Activated T-cell treated with anti-CD3 and anti-CD28 coated beads, Interleukin-2, amount 50 U/mL, for 24 hours (primary cell): ENCODE measurements at regions not wholly inside any gene's neighbourhood (a gene's known extent, or its start where the extent isn't known, plus 50 kb on each side); places are given as distances from the start of the nearest gene placed in this dataset.
"Not testable (repeated sequence)": the region's sequence is repeated elsewhere in the genome, so short reads cannot be mapped to it uniquely, and the experiment has no call there.

Experiments used
- DNase-seq: peaks from one replicate; pipeline ENCODE4 v3.0.0-alpha.2; 2020
- H3K27ac Mint-ChIP-seq: 2 replicates; pipeline ENCODE4 v1.8.0; 2020; ENCODE audit warnings: mild to moderate bottlenecking, mixed read lengths
- H3K27me3 Mint-ChIP-seq: 2 replicates; pipeline ENCODE4 v1.8.0; 2020; ENCODE audit warnings: mixed read lengths
- H3K36me3 Mint-ChIP-seq: 2 replicates; pipeline ENCODE4 v1.8.0; 2020; ENCODE audit warnings: low read depth, mixed read lengths
- H3K4me1 Mint-ChIP-seq: 2 replicates; pipeline ENCODE4 v1.8.0; 2020; ENCODE audit warnings: low read depth, mixed read lengths
- H3K4me3 Mint-ChIP-seq: 2 replicates; pipeline ENCODE4 v1.8.0; 2020; ENCODE audit warnings: mild to moderate bottlenecking, moderate library complexity, mixed read lengths
- H3K9me3 Mint-ChIP-seq: 2 replicates; pipeline ENCODE4 v1.8.0; 2020; ENCODE audit warnings: mixed read lengths

DNA sequence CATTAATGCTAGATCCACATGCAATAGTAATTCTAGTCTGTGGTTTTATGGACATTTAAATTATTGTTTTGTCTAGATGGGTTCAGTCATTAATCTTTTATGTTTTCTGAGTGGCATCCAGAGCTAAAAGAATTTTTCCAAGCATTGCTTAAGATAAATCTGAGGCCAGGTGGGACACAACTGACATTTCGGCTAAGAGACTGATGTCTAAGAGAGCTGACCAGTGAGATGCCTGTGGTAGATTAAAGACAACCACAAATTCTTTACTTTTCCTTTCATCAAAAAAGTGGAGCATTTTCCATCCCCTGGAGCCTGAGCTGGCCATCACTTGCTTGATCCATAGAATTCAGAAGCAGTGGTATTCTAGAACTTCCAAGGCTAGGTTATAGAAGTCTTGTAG lies 182.2 kb downstream of the NRP2 start:
- no peaks in the 10 kb centered on the region for H3K9me3 Mint-ChIP-seq
- no peaks in the 10 kb centered on the region for H3K36me3 Mint-ChIP-seq
- no peak for DNase-seq
- peaks cover 14% of the 10 kb centered on the region for H3K4me1 Mint-ChIP-seq
- H3K4me3 Mint-ChIP-seq, result no peak overlapping the region
- H3K27me3 Mint-ChIP-seq, result peaks cover 38% of the 10 kb centered on the region
- no peak overlapping the region for H3K27ac Mint-ChIP-seq

DNA sequence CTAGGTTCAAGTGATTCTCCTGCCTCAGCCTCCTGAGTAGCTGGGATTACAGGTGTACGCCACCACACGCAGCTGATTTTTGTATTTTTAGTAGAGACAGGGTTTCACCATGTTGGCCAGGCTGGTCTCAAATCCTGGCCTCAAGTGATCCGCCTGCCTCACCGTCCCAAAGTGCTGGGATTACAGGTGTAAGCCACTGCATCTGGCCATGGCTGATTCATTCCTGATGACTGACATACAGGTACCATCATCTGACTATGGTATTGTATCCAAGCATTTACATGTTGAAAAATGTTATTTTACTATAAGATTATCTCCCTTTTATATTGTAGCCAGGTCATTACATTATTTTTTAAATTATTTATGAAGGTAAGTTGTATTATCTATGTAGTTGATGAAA lies 180.5 kb downstream of the NRP2 start:
- not testable (repeated sequence) for H3K36me3 Mint-ChIP-seq, H3K4me1 Mint-ChIP-seq, H3K4me3 Mint-ChIP-seq, H3K9me3 Mint-ChIP-seq, H3K27ac Mint-ChIP-seq, DNase-seq
- H3K27me3 Mint-ChIP-seq, result peaks cover 33% of the 10 kb centered on the region

DNA sequence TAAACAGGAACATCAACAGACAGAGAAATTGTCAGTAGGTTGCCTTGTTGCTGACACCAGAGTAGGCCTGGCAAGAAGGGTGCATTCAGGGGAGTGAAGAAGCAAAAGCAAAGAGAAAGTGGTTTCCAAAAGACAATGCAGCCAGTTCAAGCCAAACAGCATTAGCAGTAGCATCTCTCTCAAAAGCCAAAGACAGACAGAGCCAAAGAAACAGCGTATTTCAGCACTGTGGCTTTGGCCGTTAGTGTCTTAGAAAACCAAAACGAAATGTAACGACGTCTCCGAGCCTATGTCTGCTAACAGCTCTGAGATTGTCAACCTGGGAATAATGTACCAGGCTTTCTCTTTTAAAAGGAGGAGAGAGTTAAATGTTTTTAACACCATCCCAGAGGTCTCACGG lies 178.6 kb downstream of the NRP2 start:
- Mint-ChIP-seq H3K27me3 (peaks cover 25% of the 10 kb centered on the region), H3K36me3 (no peaks in the 10 kb centered on the region), H3K27ac (no peak overlapping the region), H3K4me1 (no peaks in the 10 kb centered on the region), H3K9me3 (no peaks in the 10 kb centered on the region), H3K4me3 (no peak overlapping the region)
- DNase-seq, result no peak

DNA sequence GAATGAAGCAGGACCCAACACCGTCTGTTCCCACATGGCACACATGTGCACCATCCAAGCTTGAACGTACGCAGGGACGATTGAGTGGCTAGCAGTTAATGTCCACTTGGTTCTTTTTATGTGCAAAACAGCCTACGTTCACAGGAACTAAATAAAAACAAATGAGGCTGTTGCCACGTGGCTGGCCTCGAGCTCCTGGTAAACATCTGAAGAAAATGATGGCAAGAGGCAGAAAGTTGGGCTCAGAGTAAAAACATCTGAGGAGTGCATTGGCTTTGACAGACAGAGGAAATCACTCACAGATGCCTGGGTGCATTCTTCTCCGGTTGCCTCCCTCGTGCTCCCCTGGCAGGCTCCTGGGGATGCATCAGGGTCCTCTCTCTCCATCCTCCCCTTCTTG lies 177.9 kb downstream of the NRP2 start:
- peaks cover 20% of the 10 kb centered on the region for H3K27me3 Mint-ChIP-seq

DNA sequence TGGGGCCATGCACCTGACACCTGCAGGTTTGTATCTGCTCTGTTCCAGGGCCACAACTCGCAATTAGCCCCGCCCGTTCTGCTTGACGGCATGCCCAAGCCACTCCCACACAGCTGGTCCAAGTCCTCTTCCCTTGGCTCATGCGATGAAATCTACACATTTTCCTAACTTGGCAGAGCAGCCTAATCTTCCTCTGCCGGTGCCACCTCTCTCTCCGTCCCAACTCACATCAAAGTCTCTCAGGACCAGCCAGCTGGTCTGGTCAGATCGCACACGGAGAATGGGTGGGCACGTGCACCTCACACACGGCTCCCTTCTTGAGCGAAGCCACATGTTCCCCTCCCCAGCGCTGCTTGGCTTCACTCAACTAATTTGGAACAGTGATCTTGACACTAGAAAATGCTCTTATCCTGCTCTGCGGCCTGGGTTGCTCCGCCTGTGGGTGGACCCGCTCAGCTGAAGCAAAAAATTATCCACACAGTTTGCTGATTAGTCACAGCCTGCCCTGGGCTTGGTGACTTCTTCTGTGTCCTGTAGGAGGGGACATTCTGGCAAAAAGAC lies 176.7 kb downstream of the NRP2 start:
- no peaks in the 10 kb centered on the region for H3K4me1 Mint-ChIP-seq
- no peaks in the 10 kb centered on the region for H3K9me3 Mint-ChIP-seq
- no peaks in the 10 kb centered on the region for H3K36me3 Mint-ChIP-seq
- no peak overlapping the region for H3K4me3 Mint-ChIP-seq
- peaks cover 10% of the 10 kb centered on the region for H3K27me3 Mint-ChIP-seq
- no peak overlapping the region for H3K27ac Mint-ChIP-seq
- DNase-seq, result no peak

More for the DNA sequence above, 177.9 kb downstream of the NRP2 start:
- H3K4me3 Mint-ChIP-seq, result no peak overlapping the region
- H3K27ac Mint-ChIP-seq, result no peak overlapping the region
- no peak for DNase-seq
- no peaks in the 10 kb centered on the region for H3K9me3 Mint-ChIP-seq
- H3K4me1 Mint-ChIP-seq, result no peaks in the 10 kb centered on the region
- no peaks in the 10 kb centered on the region for H3K36me3 Mint-ChIP-seq

DNA sequence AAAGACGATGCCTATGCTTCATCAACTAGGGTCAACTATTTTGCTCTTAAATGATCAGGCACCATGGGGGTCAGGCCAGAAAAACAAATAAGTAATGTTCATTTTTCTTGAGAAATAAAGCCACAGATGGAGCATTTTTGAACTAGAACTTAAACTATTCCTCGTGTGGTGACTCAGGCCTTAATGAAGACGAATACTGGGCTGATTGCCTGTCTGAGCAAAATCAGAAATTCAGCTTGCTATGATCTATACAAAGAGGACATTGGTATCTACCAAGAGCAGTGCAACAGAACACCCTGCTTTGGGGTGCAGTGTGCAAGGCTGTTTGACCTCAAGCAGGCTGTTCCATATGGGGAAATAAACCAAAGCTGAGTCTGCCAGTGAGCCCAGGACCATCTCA lies 176.0 kb downstream of the NRP2 start:
- no peaks in the 10 kb centered on the region for H3K9me3 Mint-ChIP-seq
- peaks cover 11% of the 10 kb centered on the region for H3K27me3 Mint-ChIP-seq
- H3K27ac Mint-ChIP-seq, result no peak overlapping the region
- no peaks in the 10 kb centered on the region for H3K4me1 Mint-ChIP-seq
- no peaks in the 10 kb centered on the region for H3K36me3 Mint-ChIP-seq
- DNase-seq, result no peak
- no peak overlapping the region for H3K4me3 Mint-ChIP-seq

DNA sequence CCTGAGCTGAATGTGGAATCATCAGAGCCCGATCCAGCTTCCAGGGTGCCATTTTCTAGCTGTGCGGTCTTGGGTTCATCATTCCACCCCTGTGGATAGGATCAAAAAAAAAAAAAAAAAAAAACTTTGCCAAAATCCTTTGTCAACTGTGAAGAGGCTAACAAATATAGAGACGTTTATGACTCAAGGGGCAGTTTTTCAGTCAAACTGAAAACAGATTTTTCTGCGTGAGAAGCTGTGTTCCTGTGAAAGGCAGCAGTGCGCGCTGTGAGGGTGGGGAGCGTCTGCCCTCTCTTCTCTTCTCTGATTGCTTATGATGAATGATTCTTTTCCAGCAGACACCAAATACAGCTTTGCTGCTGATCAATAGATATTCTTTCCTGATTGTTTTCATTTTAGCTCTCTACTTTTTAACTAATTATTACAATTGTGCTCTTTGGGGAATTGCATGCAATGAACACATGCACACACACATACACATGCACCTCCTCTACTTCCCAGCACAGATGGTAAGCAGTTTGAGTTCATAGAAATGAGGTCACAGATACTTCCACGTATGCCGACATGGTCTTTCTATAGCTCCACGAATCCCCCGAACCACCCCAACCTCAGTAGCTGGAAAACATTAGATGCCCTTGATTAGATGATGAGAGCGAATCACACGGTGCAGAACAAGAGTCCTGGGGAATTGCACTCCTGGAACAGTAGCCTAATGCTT lies 175.4 kb downstream of the NRP2 start:
- Mint-ChIP-seq H3K9me3 (no peaks in the 10 kb centered on the region), H3K4me1 (no peaks in the 10 kb centered on the region), H3K4me3 (no peak overlapping the region), H3K36me3 (no peaks in the 10 kb centered on the region), H3K27me3 (peaks cover 9% of the 10 kb centered on the region), H3K27ac (no peak overlapping the region)
- DNase-seq, result no peak

DNA sequence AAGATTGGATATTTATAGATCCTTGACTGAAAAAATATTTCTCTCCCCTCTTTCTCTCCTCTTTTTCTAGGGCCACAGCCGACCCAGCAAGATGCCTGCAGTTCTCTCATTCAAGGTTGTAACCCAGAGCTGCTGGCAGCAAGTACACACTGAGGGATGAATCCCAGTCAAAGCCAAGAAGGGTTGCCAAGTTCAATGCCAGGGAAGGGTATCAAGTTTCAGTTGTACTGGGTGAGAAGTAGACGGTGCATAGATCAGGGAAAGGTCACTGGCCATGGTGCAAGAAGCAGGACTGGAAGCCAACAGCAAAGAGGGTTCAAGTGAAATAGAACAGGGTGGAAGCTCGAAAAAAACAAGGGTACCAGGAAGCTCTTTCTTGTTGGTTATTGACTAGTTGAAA lies 170.2 kb downstream of the NRP2 start:
- H3K4me3 Mint-ChIP-seq, result no peak overlapping the region
- no peaks in the 10 kb centered on the region for H3K4me1 Mint-ChIP-seq
- peaks cover 20% of the 10 kb centered on the region for H3K27me3 Mint-ChIP-seq
- H3K36me3 Mint-ChIP-seq, result no peaks in the 10 kb centered on the region
- H3K27ac Mint-ChIP-seq, result no peak overlapping the region
- DNase-seq, result no peak
- H3K9me3 Mint-ChIP-seq, result no peaks in the 10 kb centered on the region

DNA sequence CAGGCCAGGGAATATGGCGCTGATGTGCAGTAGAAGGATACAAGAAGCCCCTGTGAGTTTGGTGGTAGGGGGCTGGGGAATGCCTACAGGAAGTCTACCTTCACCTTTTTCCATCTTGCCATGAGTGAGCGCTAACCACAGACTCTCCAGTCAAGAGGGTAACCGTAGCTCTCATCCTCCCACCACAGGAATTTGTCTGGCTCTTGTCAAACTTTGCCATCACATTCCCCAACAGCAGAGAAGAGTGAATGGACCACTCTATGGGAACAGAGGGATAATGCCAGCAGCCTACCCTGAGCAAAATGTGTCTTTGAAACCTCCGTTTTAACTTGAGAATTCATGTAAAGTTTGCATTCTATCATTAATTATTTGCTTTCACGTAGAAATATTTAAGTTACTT lies 168.3 kb downstream of the NRP2 start:
- no peaks in the 10 kb centered on the region for H3K4me1 Mint-ChIP-seq
- peaks cover 15% of the 10 kb centered on the region for H3K27me3 Mint-ChIP-seq
- no peaks in the 10 kb centered on the region for H3K9me3 Mint-ChIP-seq
- no peaks in the 10 kb centered on the region for H3K36me3 Mint-ChIP-seq
- no peak overlapping the region for H3K4me3 Mint-ChIP-seq
- no peak overlapping the region for H3K27ac Mint-ChIP-seq
- DNase-seq, result no peak

DNA sequence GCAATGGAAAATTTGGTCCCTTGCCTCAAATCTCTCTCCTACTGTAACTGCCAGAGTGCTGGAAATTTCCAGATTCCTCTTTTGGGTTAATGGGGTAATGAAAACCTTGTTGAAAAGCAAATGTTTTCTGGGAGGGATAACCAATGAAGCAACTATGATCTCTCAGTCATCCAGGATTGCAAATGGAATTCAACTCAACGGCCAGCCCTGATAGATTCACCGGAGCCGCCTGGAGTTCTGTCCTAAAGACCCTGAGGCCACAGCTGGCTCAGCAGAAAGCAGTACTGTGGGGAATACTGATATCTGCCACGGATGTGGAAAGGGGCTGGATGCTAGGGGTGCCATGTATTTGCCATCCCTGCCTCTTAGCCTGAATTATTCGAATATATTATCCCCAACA lies 167.8 kb downstream of the NRP2 start:
- Mint-ChIP-seq H3K4me1 (no peaks in the 10 kb centered on the region), H3K27me3 (peaks cover 15% of the 10 kb centered on the region), H3K9me3 (no peaks in the 10 kb centered on the region), H3K36me3 (no peaks in the 10 kb centered on the region), H3K27ac (no peak overlapping the region), H3K4me3 (no peak overlapping the region)
- DNase-seq, result no peak

DNA sequence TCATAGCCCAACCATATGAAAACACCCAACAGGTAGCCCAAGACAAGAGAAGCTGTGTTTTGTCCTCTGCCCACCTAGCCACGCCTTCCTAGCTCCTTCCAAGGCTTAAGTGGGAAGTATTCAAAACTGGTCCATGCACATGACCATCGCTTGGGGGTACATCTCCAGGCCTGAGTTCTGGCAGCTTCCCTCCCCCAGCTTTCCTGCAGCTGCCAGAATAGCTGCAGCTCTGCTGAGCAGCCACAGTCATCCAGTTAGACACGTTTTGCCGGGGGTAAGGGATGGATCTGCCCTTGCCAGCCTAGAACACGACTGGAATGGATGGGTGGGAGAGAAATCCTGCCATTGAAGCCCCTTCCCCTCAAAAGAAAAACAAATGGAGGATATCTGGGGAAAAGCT lies 166.8 kb downstream of the NRP2 start:
- Mint-ChIP-seq H3K4me3 (no peak overlapping the region), H3K36me3 (no peaks in the 10 kb centered on the region), H3K9me3 (no peaks in the 10 kb centered on the region), H3K4me1 (no peaks in the 10 kb centered on the region), H3K27ac (no peak overlapping the region), H3K27me3 (peaks cover 15% of the 10 kb centered on the region)
- no peak for DNase-seq

DNA sequence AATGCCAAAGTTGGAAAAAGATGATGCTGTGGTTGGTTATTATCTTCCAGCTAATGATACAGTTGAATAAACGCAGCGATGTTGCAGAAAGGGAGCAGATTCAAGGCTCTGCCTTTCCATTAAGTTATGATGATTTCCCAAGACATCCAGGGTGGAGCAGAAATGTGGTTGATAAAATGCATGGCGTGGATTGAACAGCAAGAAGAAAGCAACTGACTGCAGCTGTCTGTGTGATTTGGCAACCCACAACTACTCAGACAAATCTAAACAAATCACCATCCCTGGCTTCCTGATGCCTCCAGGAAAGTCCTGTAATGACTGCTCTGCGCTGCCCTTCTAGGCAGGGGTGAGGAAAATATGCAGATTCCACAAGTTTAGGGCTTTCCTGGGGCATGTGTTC lies 166.3 kb downstream of the NRP2 start:
- Mint-ChIP-seq H3K4me1 (no peaks in the 10 kb centered on the region), H3K27me3 (peaks cover 10% of the 10 kb centered on the region), H3K9me3 (no peaks in the 10 kb centered on the region), H3K27ac (no peak overlapping the region), H3K36me3 (no peaks in the 10 kb centered on the region), H3K4me3 (no peak overlapping the region)
- DNase-seq, result no peak
